ENCODE measurements at regions not wholly inside any gene's neighbourhood (a gene's known extent, or its start where the extent isn't known, plus 50 kb on each side); places are given as distances from the start of the nearest gene placed in this dataset.

DNA sequence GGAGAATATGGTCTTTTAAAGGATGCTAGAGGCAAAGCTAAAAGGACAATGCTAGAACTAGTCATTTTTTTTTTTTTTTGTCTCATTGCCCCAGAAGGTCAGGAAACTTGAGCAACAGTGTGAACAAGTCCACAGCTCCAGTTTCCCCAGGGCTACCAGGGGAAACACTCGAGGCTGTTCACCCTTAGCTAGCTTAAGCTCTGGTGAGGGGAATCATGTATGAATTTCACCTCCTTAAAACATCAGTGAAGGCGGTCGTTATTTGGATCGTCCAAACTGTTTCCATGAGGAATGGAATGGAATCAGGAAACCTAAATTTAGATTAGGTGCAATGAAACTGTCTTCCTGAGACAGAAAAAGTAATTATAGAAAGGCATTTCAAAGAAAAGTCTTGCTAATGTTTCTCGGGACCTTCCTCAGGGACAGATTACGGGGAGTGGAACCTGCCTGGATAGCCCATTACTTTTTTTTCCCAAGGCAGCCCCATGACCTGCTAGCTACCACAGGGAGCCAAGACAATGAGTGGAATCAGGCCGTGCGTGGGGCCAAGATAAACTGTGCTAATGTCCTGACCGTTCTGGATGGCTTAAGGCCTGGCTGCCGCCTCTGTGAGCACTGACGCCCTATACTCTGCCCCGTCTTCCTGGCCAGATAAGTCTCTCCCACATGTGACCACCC lies 164.8 kb upstream of the SGK1 start:
- CTCF ChIA-PET: no interaction called here
- TF ChIP-seq, protein P1, sequence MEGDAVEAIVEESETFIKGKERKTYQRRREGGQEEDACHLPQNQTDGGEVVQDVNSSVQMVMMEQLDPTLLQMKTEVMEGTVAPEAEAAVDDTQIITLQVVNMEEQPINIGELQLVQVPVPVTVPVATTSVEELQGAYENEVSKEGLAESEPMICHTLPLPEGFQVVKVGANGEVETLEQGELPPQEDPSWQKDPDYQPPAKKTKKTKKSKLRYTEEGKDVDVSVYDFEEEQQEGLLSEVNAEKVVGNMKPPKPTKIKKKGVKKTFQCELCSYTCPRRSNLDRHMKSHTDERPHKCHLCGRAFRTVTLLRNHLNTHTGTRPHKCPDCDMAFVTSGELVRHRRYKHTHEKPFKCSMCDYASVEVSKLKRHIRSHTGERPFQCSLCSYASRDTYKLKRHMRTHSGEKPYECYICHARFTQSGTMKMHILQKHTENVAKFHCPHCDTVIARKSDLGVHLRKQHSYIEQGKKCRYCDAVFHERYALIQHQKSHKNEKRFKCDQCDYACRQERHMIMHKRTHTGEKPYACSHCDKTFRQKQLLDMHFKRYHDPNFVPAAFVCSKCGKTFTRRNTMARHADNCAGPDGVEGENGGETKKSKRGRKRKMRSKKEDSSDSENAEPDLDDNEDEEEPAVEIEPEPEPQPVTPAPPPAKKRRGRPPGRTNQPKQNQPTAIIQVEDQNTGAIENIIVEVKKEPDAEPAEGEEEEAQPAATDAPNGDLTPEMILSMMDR (conservative IDR thresholded peaks at IDR 0.05; ENCODE audit: low read depth): no peak
- POLR2A ChIA-PET (ENCODE audit: low non-redundant PET): no interaction called here
- no peak overlapping the region for H3K27ac ChIP-seq
- no peak for DNase-seq (ENCODE audit: low spot score)

DNA sequence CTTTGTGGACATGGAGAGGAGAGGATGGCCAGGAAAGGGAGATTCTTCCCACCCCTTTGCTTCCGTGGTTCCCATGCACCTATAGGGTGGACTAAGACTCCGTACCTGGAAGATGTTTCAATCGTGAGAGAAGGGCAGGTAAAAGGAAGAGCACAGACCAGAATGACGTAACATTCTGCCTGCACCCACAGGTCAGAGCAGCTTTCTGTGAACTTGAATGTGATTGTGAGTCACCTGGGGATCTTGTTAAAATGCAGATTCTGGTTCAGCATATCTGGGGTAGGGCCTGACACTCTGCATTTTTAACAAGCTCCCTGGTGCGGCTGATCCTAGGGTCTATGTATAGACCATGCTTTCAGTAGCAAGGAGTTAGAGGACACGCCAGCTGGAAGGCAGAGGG lies 164.1 kb upstream of the SGK1 start:
- POLR2A ChIA-PET (ENCODE audit: low non-redundant PET): no interaction called here
- TF ChIP-seq, protein P1 (conservative IDR thresholded peaks at IDR 0.05; ENCODE audit: low read depth): no peak
- H3K27ac ChIP-seq: no peak overlapping the region
- CTCF ChIA-PET: no interaction called here
- DNase-seq (ENCODE audit: low spot score): no peak

DNA sequence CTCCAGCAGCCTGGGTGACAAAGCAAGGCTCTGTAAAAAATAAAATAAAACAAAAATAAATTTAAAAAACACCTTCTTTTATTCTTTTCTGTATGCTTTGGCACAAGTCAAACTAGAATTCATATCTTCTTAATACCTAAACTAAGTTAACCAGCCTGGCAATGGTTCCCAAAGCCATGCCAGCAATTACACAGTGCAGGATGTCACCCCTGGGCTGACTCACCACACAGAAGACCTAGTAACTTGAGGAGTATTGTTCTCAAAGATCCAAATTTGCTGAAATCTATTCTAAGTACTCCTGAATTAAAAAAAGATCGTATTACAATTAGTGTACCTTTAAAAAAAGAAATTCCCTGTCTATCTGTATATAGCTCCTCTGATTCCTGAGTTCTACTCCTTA lies 162.7 kb upstream of the SGK1 start:
- no peak overlapping the region for H3K27ac ChIP-seq
- DNase-seq (ENCODE audit: low spot score): no peak
- ChIA-PET CTCF (interaction anchor here (0.7 kb wide), 1 partner anchor 21 kb away, joined by 5 read pairs; no protein-coding TSS in a partner anchor), POLR2A (ENCODE audit: low non-redundant PET) (interaction anchor here (0.6 kb wide), 1 partner anchor 54 kb away, joined by 3 read pairs; no protein-coding TSS in a partner anchor)
- TF ChIP-seq, protein P1 (conservative IDR thresholded peaks at IDR 0.05; ENCODE audit: low read depth): no peak

DNA sequence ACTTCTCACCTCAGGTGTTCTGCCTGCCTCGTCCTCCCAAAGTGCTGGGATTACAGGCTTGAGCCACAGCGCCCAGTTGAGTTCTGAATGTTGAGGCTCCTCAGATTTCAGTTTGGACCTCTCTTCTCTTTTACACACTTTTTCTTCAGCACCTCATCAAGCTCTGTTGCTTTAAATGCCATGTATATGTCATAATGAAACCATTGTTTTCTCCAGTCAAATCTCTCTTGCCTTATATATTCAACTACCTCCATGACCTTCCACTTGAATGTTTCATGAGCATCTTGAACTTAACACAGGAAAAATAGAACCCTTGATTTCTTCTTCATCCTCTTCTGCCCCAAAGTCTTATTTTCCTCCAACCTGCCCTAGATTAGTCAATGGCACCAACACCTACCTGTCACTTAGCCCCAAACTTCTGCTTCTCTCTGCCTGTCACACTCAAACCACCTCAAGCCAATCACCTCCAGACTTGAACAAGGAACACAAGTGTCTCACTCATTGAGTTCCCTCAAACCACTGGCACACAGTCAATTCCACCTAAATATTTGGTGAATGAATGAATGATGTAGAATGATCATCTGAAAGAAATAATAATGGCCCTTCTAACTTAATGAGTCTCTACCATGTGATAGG lies 161.0 kb upstream of the SGK1 start:
- CTCF ChIA-PET: no interaction called here

DNA sequence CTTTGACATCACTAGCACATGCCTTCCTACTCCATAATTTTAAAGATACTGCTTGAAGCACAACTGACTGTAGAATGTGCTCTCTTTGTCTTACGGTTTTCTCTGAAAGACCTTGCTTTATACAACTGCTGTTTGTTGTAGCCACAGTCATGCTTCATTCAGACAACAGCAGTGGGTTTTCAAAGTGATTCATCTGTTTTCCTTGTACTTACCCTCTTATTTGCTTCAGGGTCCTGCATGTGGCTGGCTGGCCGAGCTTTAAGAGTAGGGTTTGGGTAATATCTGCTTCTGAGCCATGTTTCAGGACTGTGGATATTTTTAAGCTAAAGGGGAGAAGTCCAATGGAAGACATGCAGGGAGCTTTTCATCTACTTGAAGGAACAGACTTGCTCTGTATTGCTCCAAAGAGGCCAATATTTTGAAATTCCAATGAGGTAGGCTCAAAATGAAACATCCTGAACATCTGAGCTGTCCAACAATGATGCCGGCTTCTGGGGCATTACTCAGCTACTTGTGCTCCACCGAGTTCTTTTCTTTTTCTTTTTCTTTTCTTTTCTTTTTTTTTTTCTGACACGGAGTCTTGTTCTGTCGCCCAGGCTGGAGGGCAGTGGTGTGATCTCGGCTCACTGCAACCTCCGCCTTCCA lies 160.2 kb upstream of the SGK1 start:
- DNase-seq (ENCODE audit: low spot score): no peak
- TF ChIP-seq, protein P1 (conservative IDR thresholded peaks at IDR 0.05; ENCODE audit: low read depth): no peak
- ChIA-PET CTCF (interaction anchor here (0.7 kb wide), 1 partner anchor 180 kb away, joined by 3 read pairs; no protein-coding TSS in a partner anchor), POLR2A (ENCODE audit: low non-redundant PET) (no interaction called here)
- no peak overlapping the region for H3K27ac ChIP-seq

More for the DNA sequence above, 161.0 kb upstream of the SGK1 start:
- POLR2A ChIA-PET (ENCODE audit: low non-redundant PET): no interaction called here
- TF ChIP-seq, protein P1 (conservative IDR thresholded peaks at IDR 0.05; ENCODE audit: low read depth): no peak
- H3K27ac ChIP-seq: no peak overlapping the region
- DNase-seq (ENCODE audit: low spot score): no peak

DNA sequence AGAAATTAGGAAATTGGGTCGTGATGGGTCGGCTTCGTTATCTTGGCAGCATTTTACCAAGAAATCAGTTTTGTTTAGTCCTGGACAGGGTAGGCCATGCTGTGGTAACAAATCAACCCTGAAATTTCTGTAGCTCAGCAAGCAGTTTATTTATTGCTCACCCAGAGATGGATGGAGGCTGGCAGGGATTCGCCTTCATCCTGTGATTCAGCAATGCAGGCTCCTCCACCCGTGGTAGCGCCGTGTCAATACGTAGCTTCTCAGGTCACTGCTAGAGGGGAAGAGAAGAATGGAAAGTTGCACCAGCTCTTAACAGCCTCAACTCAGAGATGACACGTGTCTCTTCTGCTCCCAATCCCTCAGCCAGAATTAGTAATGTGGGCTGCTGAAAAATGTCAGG lies 157.0 kb upstream of the SGK1 start:
- POLR2A ChIA-PET (ENCODE audit: low non-redundant PET): no interaction called here
- CTCF ChIA-PET: no interaction called here
- TF ChIP-seq, protein P1 (conservative IDR thresholded peaks at IDR 0.05; ENCODE audit: low read depth): no peak
- H3K27ac ChIP-seq: no peak overlapping the region
- no peak for DNase-seq (ENCODE audit: low spot score)
